ENCODE measurements at regions not wholly inside any gene's neighbourhood (a gene's known extent, or its start where the extent isn't known, plus 50 kb on each side); places are given as distances from the start of the nearest gene placed in this dataset.

- TF ChIP-seq MYNN (tag by site-specific recombination; IDR thresholded peaks at IDR 0.05; ENCODE audit: borderline replicate concordance) (no peak), GLIS1 (tag by site-specific recombination; IDR thresholded peaks at IDR 0.05) (no peak), CTCF (tag by site-specific recombination; IDR thresholded peaks at IDR 0.05) (no peak), TCF7L2 (IDR thresholded peaks at IDR 0.05; ENCODE audit: borderline replicate concordance, low read depth, low read length) (no peak), ZNF24 (tag by site-specific recombination; IDR thresholded peaks at IDR 0.05) (no peak), ZNF184 (tag by site-specific recombination; IDR thresholded peaks at IDR 0.05) (no peak)
- TF ChIP-seq, protein P1, sequence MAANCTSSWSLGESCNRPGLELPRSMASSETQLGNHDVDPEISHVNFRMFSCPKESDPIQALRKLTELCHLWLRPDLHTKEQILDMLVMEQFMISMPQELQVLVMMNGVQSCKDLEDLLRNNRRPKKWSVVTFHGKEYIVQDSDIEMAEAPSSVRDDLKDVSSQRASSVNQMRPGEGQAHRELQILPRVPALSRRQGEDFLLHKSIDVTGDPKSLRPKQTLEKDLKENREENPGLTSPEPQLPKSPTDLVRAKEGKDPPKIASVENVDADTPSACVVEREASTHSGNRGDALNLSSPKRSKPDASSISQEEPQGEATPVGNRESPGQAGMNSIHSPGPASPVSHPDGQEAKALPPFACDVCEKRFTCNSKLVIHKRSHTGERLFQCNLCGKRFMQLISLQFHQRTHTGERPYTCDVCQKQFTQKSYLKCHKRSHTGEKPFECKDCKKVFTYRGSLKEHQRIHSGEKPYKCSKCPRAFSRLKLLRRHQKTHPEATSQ (tag by site-specific recombination; IDR thresholded peaks at IDR 0.05), result no peak
These were observed 415.9 kb downstream of the PTPRC start for GRCh38 chr1:199054694-199055093.

Measured in HEK293 (cell line).